ENCODE measurements at regions not wholly inside any gene's neighbourhood (a gene's known extent, or its start where the extent isn't known, plus 50 kb on each side); places are given as distances from the start of the nearest gene placed in this dataset.

DNA sequence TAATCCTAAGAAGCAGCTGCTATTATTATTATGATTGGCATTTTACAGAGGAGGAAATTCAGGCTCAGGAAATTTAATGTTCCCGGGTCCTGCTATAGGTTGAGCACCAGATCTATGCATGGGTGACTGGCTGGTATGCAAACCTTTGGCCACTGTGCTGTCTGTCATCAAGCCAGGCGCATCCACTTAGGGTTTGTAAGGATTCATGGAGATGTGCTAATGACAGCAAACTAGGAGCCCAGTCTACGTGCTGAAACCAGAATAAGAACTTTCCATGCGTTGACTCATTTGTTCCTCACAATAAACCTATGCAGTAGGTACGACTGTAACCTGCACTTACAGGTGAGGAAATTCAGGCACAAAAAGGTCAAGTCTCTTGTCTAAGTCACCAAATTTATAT is 64.5 kb upstream of the ZMIZ1 start:
- Histone ChIP-seq H3K4me3 (ENCODE audit: low read depth, low read length, poor library complexity, severe bottlenecking) (no peak overlapping the region), H3K9me3 (ENCODE audit: low read depth, low read length, poor library complexity, severe bottlenecking) (no peaks in the 10 kb centered on the region), H3K27ac (ENCODE audit: low read depth, low read length, poor library complexity, severe bottlenecking) (no peak overlapping the region), H3K4me1 (ENCODE audit: insufficient read depth, low read length, poor library complexity, severe bottlenecking) (no peaks in the 10 kb centered on the region), H3K27me3 (replicated peaks; ENCODE audit: insufficient read depth, low read depth, low read length, poor library complexity) (no peaks in the 10 kb centered on the region), H3K36me3 (ENCODE audit: insufficient read depth, low read length, poor library complexity, severe bottlenecking) (no peaks in the 10 kb centered on the region)
- BruUV-seq (replicated peaks): no TSS peak
- ChIA-PET POLR2A (ENCODE audit: low non-redundant PET) (no interaction called here), CTCF (no interaction called here)
- intact Hi-C loops (cut with micrococcal nuclease; ENCODE audit: unreplicated experiment): no loop called here
- no peak for DNase-seq (ENCODE audit: low spot score)
- TF ChIP-seq, protein P1, sequence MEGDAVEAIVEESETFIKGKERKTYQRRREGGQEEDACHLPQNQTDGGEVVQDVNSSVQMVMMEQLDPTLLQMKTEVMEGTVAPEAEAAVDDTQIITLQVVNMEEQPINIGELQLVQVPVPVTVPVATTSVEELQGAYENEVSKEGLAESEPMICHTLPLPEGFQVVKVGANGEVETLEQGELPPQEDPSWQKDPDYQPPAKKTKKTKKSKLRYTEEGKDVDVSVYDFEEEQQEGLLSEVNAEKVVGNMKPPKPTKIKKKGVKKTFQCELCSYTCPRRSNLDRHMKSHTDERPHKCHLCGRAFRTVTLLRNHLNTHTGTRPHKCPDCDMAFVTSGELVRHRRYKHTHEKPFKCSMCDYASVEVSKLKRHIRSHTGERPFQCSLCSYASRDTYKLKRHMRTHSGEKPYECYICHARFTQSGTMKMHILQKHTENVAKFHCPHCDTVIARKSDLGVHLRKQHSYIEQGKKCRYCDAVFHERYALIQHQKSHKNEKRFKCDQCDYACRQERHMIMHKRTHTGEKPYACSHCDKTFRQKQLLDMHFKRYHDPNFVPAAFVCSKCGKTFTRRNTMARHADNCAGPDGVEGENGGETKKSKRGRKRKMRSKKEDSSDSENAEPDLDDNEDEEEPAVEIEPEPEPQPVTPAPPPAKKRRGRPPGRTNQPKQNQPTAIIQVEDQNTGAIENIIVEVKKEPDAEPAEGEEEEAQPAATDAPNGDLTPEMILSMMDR (conservative IDR thresholded peaks at IDR 0.05; ENCODE audit: low read depth, low read length): no peak
- no peak for TF ChIP-seq EZH2 (IDR thresholded peaks at IDR 0.05; ENCODE audit: borderline replicate concordance, low read depth, low read length, poor library complexity, severe bottlenecking)

DNA sequence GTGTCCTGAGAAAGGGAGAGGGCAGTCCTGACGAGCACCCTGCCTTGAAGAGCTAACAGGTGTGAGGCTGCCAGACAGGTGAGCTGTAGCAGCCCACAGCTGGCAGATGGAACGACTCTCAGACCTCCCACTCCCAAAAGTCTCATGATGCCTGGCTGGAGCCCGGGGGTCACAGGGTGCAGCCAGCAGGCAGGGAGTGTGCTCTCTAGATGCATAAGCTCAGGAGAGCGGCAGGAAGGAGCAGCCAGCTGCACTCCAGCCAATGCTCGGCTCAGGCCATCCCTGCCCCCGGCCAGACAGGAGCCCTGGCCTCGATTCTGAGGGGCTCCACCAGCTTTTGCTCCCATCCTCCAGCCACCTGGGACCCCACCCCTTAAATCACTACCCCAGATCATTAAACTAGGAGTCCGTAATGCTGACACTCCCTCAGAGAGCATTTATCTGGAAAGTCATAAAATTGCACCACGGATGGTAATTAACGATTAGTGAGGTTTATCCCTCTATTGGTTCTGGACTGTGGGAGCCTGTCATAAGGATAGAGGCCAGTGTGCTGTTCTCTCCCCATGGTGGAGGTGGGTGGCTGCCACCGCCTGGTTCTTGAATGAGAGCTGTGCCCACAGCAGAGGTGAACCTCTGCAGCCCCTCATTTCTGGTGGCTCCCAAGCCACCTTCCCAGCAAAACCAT is 63.5 kb upstream of the ZMIZ1 start:
- DNase-seq (ENCODE audit: low spot score): no peak
- TF ChIP-seq, protein P1 (conservative IDR thresholded peaks at IDR 0.05; ENCODE audit: low read depth, low read length): no peak
- no peak for TF ChIP-seq EZH2 (IDR thresholded peaks at IDR 0.05; ENCODE audit: borderline replicate concordance, low read depth, low read length, poor library complexity, severe bottlenecking)
- H3K4me1 ChIP-seq (ENCODE audit: insufficient read depth, low read length, poor library complexity, severe bottlenecking): no peaks in the 10 kb centered on the region
- no TSS peak for BruUV-seq (replicated peaks)
- intact Hi-C loops (cut with micrococcal nuclease; ENCODE audit: unreplicated experiment): no loop called here
- H3K27me3 ChIP-seq (replicated peaks; ENCODE audit: insufficient read depth, low read depth, low read length, poor library complexity): no peaks in the 10 kb centered on the region
- POLR2A ChIA-PET (ENCODE audit: low non-redundant PET): interaction anchor here (0.5 kb wide), 1 partner anchor 9 kb away, joined by 3 read pairs; no protein-coding TSS in a partner anchor
- CTCF ChIA-PET: interaction anchor here (0.6 kb wide), 1 partner anchor 349 kb away, joined by 4 read pairs; no protein-coding TSS in a partner anchor
- H3K9me3 ChIP-seq (ENCODE audit: low read depth, low read length, poor library complexity, severe bottlenecking): no peaks in the 10 kb centered on the region
- no peaks in the 10 kb centered on the region for H3K36me3 ChIP-seq (ENCODE audit: insufficient read depth, low read length, poor library complexity, severe bottlenecking)
- no peak overlapping the region for H3K27ac ChIP-seq (ENCODE audit: low read depth, low read length, poor library complexity, severe bottlenecking)
- H3K4me3 ChIP-seq (ENCODE audit: low read depth, low read length, poor library complexity, severe bottlenecking): no peak overlapping the region

DNA sequence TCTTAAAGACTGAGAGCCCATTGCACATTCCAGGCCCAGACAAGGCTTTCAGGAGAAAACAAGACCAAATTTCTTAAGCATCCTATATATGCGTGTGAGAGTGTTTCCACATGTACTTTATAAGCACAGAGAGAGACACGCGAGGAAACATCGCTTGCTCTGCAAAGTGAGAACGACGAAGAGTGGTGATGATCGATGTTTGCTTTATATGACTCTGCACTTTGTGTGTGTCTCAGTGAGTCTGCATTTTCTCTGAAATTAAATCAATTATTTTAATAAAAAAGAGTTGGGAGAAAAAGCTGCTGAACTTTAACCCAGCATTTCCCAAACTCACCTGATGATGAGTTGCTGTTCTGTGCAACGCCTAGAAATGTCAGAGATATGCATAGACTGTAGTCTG is 61.7 kb upstream of the ZMIZ1 start:
- Histone ChIP-seq H3K27me3 (replicated peaks; ENCODE audit: insufficient read depth, low read depth, low read length, poor library complexity) (no peaks in the 10 kb centered on the region), H3K4me3 (ENCODE audit: low read depth, low read length, poor library complexity, severe bottlenecking) (no peak overlapping the region), H3K27ac (ENCODE audit: low read depth, low read length, poor library complexity, severe bottlenecking) (no peak overlapping the region), H3K9me3 (ENCODE audit: low read depth, low read length, poor library complexity, severe bottlenecking) (no peaks in the 10 kb centered on the region), H3K36me3 (ENCODE audit: insufficient read depth, low read length, poor library complexity, severe bottlenecking) (no peaks in the 10 kb centered on the region), H3K4me1 (ENCODE audit: insufficient read depth, low read length, poor library complexity, severe bottlenecking) (no peaks in the 10 kb centered on the region)
- DNase-seq (ENCODE audit: low spot score): no peak
- CTCF ChIA-PET: no interaction called here
- intact Hi-C loops (cut with micrococcal nuclease; ENCODE audit: unreplicated experiment): no loop called here
- no TSS peak for BruUV-seq (replicated peaks)
- TF ChIP-seq EZH2 (IDR thresholded peaks at IDR 0.05; ENCODE audit: borderline replicate concordance, low read depth, low read length, poor library complexity, severe bottlenecking): no peak
- TF ChIP-seq, protein P1 (conservative IDR thresholded peaks at IDR 0.05; ENCODE audit: low read depth, low read length): no peak
- POLR2A ChIA-PET (ENCODE audit: low non-redundant PET): no interaction called here
